ENCODE measurements at regions not wholly inside any gene's neighbourhood (a gene's known extent, or its start where the extent isn't known, plus 50 kb on each side); places are given as distances from the start of the nearest gene placed in this dataset.

DNA sequence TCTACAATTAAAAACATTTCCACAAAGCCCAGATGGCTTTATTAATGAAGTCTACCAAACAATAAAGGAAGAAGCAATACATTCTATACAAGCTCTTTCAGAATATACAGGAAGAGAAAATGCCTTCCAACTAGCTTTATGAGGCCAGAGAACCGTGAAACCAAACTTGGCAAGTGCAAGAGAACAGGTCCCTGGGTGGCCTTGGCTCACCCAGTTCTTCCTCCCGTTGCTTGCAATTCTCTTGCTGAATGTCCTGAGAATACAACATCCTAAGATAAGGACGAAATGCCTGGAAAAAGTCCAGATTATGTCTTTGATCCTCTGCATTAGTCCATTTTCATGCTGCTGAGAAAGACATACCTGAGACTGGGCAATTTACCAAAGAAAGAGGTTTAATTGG is 204.9 kb downstream of the MAD2L1 start:
- ChIA-PET RAD21 (ENCODE audit: unreplicated experiment) (no interaction called here), POLR2A (no interaction called here), SMC1A (ENCODE audit: uncharacterized antibody, unreplicated experiment) (no interaction called here), CTCF (no interaction called here)
- Histone ChIP-seq H3K4me2 (ENCODE audit: control insufficient read depth, insufficient read depth) (no peak overlapping the region), H3K36me3 (ENCODE audit: control insufficient read depth in 2 of 2, insufficient read depth in 2 of 2, low read length in 1 of 2) (no peaks in the 10 kb centered on the region), H3K27me3 (replicated peaks in 1 of 2; ENCODE audit: control insufficient read depth in 2 of 2, insufficient read depth in 2 of 2, low read length in 1 of 2) (no peaks in the 10 kb centered on the region), H3K9ac (ENCODE audit: control insufficient read depth, insufficient read depth, low read length) (no peak overlapping the region), H3K79me2 (ENCODE audit: control insufficient read depth, insufficient read depth, low read length) (no peaks in the 10 kb centered on the region), H4K20me1 (ENCODE audit: control insufficient read depth, insufficient read depth) (no peaks in the 10 kb centered on the region), H3K27ac (ENCODE audit: control insufficient read depth, insufficient read depth) (no peak overlapping the region), H3K9me3 (replicated peaks; ENCODE audit: control insufficient read depth, insufficient read depth, low read length) (no peaks in the 10 kb centered on the region), H3K4me3 (no peak overlapping the region), H3K4me1 (ENCODE audit: control insufficient read depth, insufficient read depth, low read length) (no peaks in the 10 kb centered on the region), H2AFZ (ENCODE audit: control insufficient read depth, low read depth, low read length) (no peak overlapping the region)
- intact Hi-C loops (cut with micrococcal nuclease; ENCODE audit: unreplicated experiment) (no loop called here), in situ Hi-C loops (cut with MboI) (no loop called here)
- no TSS peak for BruUV-seq (replicated peaks)
- DNase-seq (ENCODE audit: low read depth, low spot score), result no peak
- WGBS (ENCODE audit: insufficient coverage, insufficient replicate concordance, low lambda C conversion rate, missing lambda C conversion rate), result 0% methylated on average over 3 of the region's 3 CpGs
- TF ChIP-seq TARDBP (IDR thresholded peaks at IDR 0.05; ENCODE audit: borderline replicate concordance), result no peak
- TF ChIP-seq, protein P1, sequence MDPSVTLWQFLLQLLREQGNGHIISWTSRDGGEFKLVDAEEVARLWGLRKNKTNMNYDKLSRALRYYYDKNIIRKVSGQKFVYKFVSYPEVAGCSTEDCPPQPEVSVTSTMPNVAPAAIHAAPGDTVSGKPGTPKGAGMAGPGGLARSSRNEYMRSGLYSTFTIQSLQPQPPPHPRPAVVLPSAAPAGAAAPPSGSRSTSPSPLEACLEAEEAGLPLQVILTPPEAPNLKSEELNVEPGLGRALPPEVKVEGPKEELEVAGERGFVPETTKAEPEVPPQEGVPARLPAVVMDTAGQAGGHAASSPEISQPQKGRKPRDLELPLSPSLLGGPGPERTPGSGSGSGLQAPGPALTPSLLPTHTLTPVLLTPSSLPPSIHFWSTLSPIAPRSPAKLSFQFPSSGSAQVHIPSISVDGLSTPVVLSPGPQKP (IDR thresholded peaks at IDR 0.05; ENCODE audit: low read depth, low read length), result no peak
- TF ChIP-seq NR2F1 (conservative IDR thresholded peaks at IDR 0.05), result no peak
- TF ChIP-seq HDAC6 (IDR thresholded peaks at IDR 0.05; ENCODE audit: unreplicated experiment), result no peak
- TF ChIP-seq, protein P2, sequence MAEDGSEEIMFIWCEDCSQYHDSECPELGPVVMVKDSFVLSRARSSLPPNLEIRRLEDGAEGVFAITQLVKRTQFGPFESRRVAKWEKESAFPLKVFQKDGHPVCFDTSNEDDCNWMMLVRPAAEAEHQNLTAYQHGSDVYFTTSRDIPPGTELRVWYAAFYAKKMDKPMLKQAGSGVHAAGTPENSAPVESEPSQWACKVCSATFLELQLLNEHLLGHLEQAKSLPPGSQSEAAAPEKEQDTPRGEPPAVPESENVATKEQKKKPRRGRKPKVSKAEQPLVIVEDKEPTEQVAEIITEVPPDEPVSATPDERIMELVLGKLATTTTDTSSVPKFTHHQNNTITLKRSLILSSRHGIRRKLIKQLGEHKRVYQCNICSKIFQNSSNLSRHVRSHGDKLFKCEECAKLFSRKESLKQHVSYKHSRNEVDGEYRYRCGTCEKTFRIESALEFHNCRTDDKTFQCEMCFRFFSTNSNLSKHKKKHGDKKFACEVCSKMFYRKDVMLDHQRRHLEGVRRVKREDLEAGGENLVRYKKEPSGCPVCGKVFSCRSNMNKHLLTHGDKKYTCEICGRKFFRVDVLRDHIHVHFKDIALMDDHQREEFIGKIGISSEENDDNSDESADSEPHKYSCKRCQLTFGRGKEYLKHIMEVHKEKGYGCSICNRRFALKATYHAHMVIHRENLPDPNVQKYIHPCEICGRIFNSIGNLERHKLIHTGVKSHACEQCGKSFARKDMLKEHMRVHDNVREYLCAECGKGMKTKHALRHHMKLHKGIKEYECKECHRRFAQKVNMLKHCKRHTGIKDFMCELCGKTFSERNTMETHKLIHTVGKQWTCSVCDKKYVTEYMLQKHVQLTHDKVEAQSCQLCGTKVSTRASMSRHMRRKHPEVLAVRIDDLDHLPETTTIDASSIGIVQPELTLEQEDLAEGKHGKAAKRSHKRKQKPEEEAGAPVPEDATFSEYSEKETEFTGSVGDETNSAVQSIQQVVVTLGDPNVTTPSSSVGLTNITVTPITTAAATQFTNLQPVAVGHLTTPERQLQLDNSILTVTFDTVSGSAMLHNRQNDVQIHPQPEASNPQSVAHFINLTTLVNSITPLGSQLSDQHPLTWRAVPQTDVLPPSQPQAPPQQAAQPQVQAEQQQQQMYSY (CRISPR knock-in tag; IDR thresholded peaks at IDR 0.05), result no peak
- TF ChIP-seq CHD1 (IDR thresholded peaks at IDR 0.05; ENCODE audit: low read depth, low read length), result no peak
- TF ChIP-seq, protein P3, sequence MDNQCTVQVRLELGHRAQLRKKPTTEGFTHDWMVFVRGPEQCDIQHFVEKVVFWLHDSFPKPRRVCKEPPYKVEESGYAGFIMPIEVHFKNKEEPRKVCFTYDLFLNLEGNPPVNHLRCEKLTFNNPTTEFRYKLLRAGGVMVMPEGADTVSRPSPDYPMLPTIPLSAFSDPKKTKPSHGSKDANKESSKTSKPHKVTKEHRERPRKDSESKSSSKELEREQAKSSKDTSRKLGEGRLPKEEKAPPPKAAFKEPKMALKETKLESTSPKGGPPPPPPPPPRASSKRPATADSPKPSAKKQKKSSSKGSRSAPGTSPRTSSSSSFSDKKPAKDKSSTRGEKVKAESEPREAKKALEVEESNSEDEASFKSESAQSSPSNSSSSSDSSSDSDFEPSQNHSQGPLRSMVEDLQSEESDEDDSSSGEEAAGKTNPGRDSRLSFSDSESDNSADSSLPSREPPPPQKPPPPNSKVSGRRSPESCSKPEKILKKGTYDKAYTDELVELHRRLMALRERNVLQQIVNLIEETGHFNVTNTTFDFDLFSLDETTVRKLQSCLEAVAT (IDR thresholded peaks at IDR 0.05), result no peak
- FAIRE-seq, result no peak
- no peak for ATAC-seq

Measured in GM12878 (cell line).